Erythroblast (primary cell): ENCODE measurements at regions not wholly inside any gene's neighbourhood (a gene's known extent, or its start where the extent isn't known, plus 50 kb on each side); places are given as distances from the start of the nearest gene placed in this dataset.

Experiments used
- GATA1 ChIP-seq: IDR thresholded peaks from 2 replicates; pipeline ENCODE4 v1.6.1; 2011; ENCODE audit warnings: low read depth, mild to moderate bottlenecking, control low read depth, low read length, moderate library complexity
- POLR2A ChIP-seq: IDR thresholded peaks from 2 replicates; pipeline ENCODE4 v1.6.1; 2011; ENCODE audit warnings: mild to moderate bottlenecking, low read length

DNA sequence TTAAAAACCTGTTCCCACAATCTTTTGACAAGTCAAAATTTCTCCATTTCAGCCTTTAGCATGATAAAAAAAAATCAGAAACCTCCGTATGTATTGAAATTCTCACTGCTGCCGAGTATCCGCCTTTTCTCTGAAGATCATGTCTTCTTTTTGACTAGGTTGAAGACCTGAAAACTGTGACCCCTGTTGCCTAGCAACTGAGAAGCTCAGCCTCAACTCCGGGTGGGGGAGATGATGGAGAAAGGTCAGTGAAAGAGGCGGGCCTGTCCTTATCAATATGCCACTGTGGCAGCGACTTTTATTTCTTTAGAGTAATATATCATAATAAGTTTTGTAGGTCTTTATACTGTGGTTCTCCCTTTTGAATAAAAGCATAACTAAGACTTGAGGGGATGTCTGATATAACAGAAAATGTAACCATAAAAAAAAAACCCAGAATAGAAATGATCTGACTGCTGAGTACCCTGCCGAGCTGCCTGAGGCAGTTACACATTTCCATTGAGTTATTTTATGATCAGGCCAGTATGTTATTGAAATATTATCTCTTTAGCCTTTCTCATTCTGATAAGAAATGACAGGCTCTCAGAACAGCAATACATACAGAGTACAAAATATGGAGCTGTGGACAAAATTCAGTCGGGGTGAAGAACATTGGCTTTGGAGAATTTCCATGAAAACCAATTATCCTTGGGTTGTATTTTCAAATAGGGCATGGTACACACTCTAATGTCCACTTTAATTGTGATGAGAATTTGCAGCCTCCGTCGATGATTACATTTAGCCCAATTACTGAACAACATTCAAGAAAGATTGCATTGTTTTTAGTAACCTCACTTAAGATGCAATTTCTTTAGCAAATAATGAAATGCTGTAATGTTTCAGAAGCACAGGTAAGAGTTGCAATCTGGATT lies 136.7 kb upstream of the EEF1E1 start:
- TF ChIP-seq POLR2A = no peak
- no peak for TF ChIP-seq GATA1
